SH-SY5Y (cell line): ENCODE measurements at regions not wholly inside any gene's neighbourhood (a gene's known extent, or its start where the extent isn't known, plus 50 kb on each side); places are given as distances from the start of the nearest gene placed in this dataset.

Source experiments
- GATA2 ChIP-seq: IDR thresholded peaks from 2 replicates; pipeline ENCODE4 v1.6.1; 2011; ENCODE audit warnings: mild to moderate bottlenecking, low read depth, low read length
- GATA3 ChIP-seq: IDR thresholded peaks from 2 replicates; pipeline ENCODE4 v1.6.1; 2011; ENCODE audit warnings: low read depth, mild to moderate bottlenecking, low read length, moderate library complexity

DNA sequence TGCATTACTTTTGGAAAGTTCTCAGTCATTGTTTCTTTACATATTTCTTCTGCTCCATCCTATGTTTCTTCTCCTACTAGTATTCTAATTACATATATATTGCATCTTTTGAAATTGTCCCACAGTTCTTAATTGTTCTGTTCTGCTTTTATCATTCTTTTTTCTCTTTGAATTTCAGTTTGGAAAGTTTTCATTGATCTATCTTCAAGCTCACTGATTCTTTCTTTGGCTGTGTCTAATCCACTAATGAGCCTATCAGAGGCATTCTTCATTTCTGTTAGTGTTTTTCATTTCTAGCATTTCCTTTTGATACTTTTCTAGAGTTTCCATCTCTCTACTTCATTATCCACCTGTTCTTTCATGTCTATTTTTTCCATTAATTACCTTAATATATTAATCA lies 159.0 kb upstream of the KCNJ15 start:
- TF ChIP-seq GATA2: no peak
- TF ChIP-seq GATA3: no peak
